Neural progenitor cell (in vitro differentiated cells): ENCODE measurements at regions not wholly inside any gene's neighbourhood (a gene's known extent, or its start where the extent isn't known, plus 50 kb on each side); places are given as distances from the start of the nearest gene placed in this dataset.
"Not testable (repeated sequence)": the region's sequence is repeated elsewhere in the genome, so short reads cannot be mapped to it uniquely, and the experiment has no call there.

Source experiments
- DNase-seq: peaks from one replicate; pipeline ENCODE4 v3.0.0-alpha.2; 2016; ENCODE audit warnings: low spot score
- H2AFZ ChIP-seq: fragments of 200-600 bp; sonication (generic); replicated peaks from 2 replicates; pipeline ENCODE4 v1.6.1; 2016; ENCODE audit warnings: antibody characterized with exemption
- H3F3A ChIP-seq: fragments of 200-600 bp; sonication (generic); 2 replicates; pipeline ENCODE4 v1.6.1; 2016; ENCODE audit warnings: antibody characterized with exemption, low read depth
- H3K27ac ChIP-seq: fragments of 200-600 bp; sonication (generic); 2 replicates; pipeline ENCODE4 v1.5.1; 2016; ENCODE audit warnings: mild to moderate bottlenecking
- H3K27me3 ChIP-seq: fragments of 200-600 bp; sonication (generic); 2 replicates; pipeline ENCODE4 v1.6.1; 2016; ENCODE audit warnings: mild to moderate bottlenecking, moderate library complexity
- H3K36me3 ChIP-seq: fragments of 200-600 bp; sonication (generic); 2 replicates; pipeline ENCODE4 v1.5.1; 2016
- H3K4me1 ChIP-seq: fragments of 200-600 bp; sonication (generic); 2 replicates; pipeline ENCODE4 v1.6.1; 2016; ENCODE audit warnings: mixed run types
- H3K4me2 ChIP-seq: fragments of 200-600 bp; sonication (generic); 2 replicates; pipeline ENCODE4 v1.6.1; 2016
- H3K4me3 ChIP-seq: fragments of 200-600 bp; sonication (generic); 2 replicates; pipeline ENCODE4 v1.5.1; 2016
- H3K79me2 ChIP-seq: fragments of 200-600 bp; sonication (generic); 2 replicates; pipeline ENCODE4 v1.6.1; 2016; ENCODE audit warnings: low read depth
- H3K9ac ChIP-seq: fragments of 200-600 bp; sonication (generic); 2 replicates; pipeline ENCODE4 v1.6.1; 2016
- H3K9me3 ChIP-seq: fragments of 200-600 bp; sonication (generic); 2 replicates; pipeline ENCODE4 v1.5.1; 2016; ENCODE audit warnings: low read depth
- H4K20me1 ChIP-seq: fragments of 200-600 bp; sonication (generic); 2 replicates; pipeline ENCODE4 v1.6.1; 2016; ENCODE audit warnings: low read depth
- H3K27ac Mint-ChIP-seq: 3 replicates; pipeline ENCODE4 v1.8.0; 2021; ENCODE audit warnings: mixed read lengths
- H3K27me3 Mint-ChIP-seq: 2 replicates; pipeline ENCODE4 v1.8.0; 2022; ENCODE audit warnings: low read depth, mild to moderate bottlenecking, inconsistent platforms, moderate library complexity, mixed read lengths; ENCODE audit not compliant: insufficient read depth
- H3K36me3 Mint-ChIP-seq: 3 replicates; pipeline ENCODE4 v1.8.0; 2021; ENCODE audit warnings: mixed read lengths
- H3K4me1 Mint-ChIP-seq: 3 replicates; pipeline ENCODE4 v1.8.0; 2021; ENCODE audit warnings: mixed read lengths
- H3K4me3 Mint-ChIP-seq: 3 replicates; pipeline ENCODE4 v1.8.0; 2021; ENCODE audit warnings: mild to moderate bottlenecking, moderate library complexity, mixed read lengths
- H3K9me3 Mint-ChIP-seq: 3 replicates; pipeline ENCODE4 v1.8.0; 2020; ENCODE audit warnings: mixed read lengths
- CTCF ChIP-seq: fragments of 200-600 bp; sonication (generic); IDR thresholded peaks from 2 replicates; pipeline ENCODE4 v1.5.1; 2017; ENCODE audit warnings: antibody characterized with exemption, mild to moderate bottlenecking
- EZH2 ChIP-seq: fragments of 200-600 bp; sonication (generic); IDR thresholded peaks from 2 replicates; pipeline ENCODE4 v1.6.1; 2017; ENCODE audit warnings: antibody characterized with exemption, mild to moderate bottlenecking, moderate library complexity
- EZH2phosphoT487 ChIP-seq: fragments of 200-600 bp; sonication (generic); IDR thresholded peaks from 2 replicates; pipeline ENCODE4 v1.6.1; 2017; ENCODE audit warnings: antibody characterized with exemption

DNA sequence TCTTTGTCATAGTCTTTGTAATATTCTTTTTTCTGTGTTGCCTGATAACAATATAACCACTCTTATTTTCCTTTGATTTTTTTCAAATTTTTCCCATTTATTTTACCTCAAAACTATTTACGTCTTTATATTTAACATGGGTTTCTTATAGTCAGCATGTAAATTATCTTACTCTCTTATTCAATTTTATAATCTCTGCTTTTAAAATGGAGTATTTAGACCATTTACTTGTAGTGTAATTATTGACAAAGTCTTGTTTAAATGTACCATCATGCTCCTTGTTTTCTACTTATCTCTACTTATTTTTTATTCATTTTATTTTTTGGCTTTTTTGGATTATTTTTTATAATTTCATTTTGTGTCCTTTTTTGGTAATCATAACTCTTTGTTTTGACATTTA, 476.5 kb upstream of the MAP3K7 start:
- Histone ChIP-seq H3K4me1 (no peaks in the 10 kb centered on the region), H4K20me1 (no peaks in the 10 kb centered on the region), H3K79me2 (no peaks in the 10 kb centered on the region), H3K27me3 (no peaks in the 10 kb centered on the region), H3K4me3 (no peak overlapping the region), H3K9me3 (peaks cover 4% of the 10 kb centered on the region), H3K36me3 (peaks cover 4% of the 10 kb centered on the region), H3K27ac (no peak overlapping the region), H3F3A (no peaks in the 10 kb centered on the region), H2AFZ (no peak overlapping the region), H3K9ac (no peak overlapping the region), H3K4me2 (no peak overlapping the region)
- DNase-seq, result no peak
- H3K36me3 Mint-ChIP-seq, result no peaks in the 10 kb centered on the region
- TF ChIP-seq EZH2phosphoT487 (no peak), CTCF (no peak), EZH2 (no peak)
- H3K4me1 Mint-ChIP-seq, result peaks cover 3% of the 10 kb centered on the region
- peaks cover 24% of the 10 kb centered on the region for H3K9me3 Mint-ChIP-seq
- H3K27me3 Mint-ChIP-seq, result peaks cover 4% of the 10 kb centered on the region
- no peak overlapping the region for H3K4me3 Mint-ChIP-seq
- no peak overlapping the region for H3K27ac Mint-ChIP-seq

GRCh38 chr6:91057689-91058088, 470.8 kb upstream of the MAP3K7 start:
- H3K27me3 Mint-ChIP-seq, result peaks cover under 1% of the 10 kb centered on the region
- Histone ChIP-seq H3K27ac (no peak overlapping the region), H3K4me1 (no peaks in the 10 kb centered on the region), H3K9me3 (peaks cover 8% of the 10 kb centered on the region), H3K27me3 (no peaks in the 10 kb centered on the region), H3K36me3 (no peaks in the 10 kb centered on the region), H3K4me2 (no peak overlapping the region), H2AFZ (no peak overlapping the region), H3K4me3 (no peak overlapping the region), H3F3A (no peaks in the 10 kb centered on the region), H3K9ac (no peak overlapping the region), H4K20me1 (no peaks in the 10 kb centered on the region), H3K79me2 (no peaks in the 10 kb centered on the region)
- no peak overlapping the region for H3K4me3 Mint-ChIP-seq
- H3K27ac Mint-ChIP-seq, result no peak overlapping the region
- H3K36me3 Mint-ChIP-seq, result peaks cover 1% of the 10 kb centered on the region
- TF ChIP-seq CTCF (no peak), EZH2 (no peak), EZH2phosphoT487 (no peak)
- H3K9me3 Mint-ChIP-seq, result peaks cover 35% of the 10 kb centered on the region
- no peak for DNase-seq
- H3K4me1 Mint-ChIP-seq, result no peaks in the 10 kb centered on the region

DNA sequence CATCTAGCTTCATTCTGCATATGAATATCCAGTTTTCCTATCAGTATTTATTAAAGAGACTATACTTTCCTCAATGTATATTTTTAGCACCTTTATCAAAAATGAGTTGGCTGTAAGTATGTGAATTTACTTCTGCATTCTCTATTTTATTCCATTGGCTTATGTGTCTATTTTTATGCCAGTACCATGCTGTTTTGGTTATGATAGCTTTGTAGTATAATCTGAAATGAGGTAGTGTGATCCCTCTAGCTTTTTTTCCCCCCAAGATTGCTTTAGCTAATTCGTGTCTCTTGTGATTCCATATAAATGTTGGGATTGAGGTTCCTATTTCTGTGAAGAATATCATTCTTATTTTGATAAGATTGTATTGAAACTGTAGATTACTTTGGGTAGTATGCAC, 469.1 kb upstream of the MAP3K7 start:
- no peak overlapping the region for H3K4me2 ChIP-seq
- Mint-ChIP-seq H3K4me1 (no peaks in the 10 kb centered on the region), H3K9me3 (peaks cover 28% of the 10 kb centered on the region), H3K27ac (no peak overlapping the region), H3K36me3 (peaks cover 1% of the 10 kb centered on the region), H3K27me3 (no peaks in the 10 kb centered on the region), H3K4me3 (no peak overlapping the region)
- peaks cover 8% of the 10 kb centered on the region for H3K9me3 ChIP-seq
- TF ChIP-seq CTCF (no peak), EZH2 (no peak), EZH2phosphoT487 (no peak)
- no peak overlapping the region for H3K27ac ChIP-seq
- no peak overlapping the region for H2AFZ ChIP-seq
- no peaks in the 10 kb centered on the region for H3K79me2 ChIP-seq
- H3K4me3 ChIP-seq, result no peak overlapping the region
- H3K36me3 ChIP-seq, result no peaks in the 10 kb centered on the region
- no peak overlapping the region for H3K9ac ChIP-seq
- DNase-seq, result no peak
- no peaks in the 10 kb centered on the region for H3K27me3 ChIP-seq
- no peaks in the 10 kb centered on the region for H3K4me1 ChIP-seq
- H4K20me1 ChIP-seq, result no peaks in the 10 kb centered on the region
- no peaks in the 10 kb centered on the region for H3F3A ChIP-seq

- H3F3A ChIP-seq, H3K4me2 ChIP-seq, H4K20me1 ChIP-seq, H3K36me3 ChIP-seq, H3K4me1 Mint-ChIP-seq, H3K36me3 Mint-ChIP-seq, H3K4me3 Mint-ChIP-seq, DNase-seq, H3K27me3 ChIP-seq, H3K27me3 Mint-ChIP-seq, H3K9ac ChIP-seq, H3K4me3 ChIP-seq, H3K9me3 ChIP-seq, H3K27ac Mint-ChIP-seq, H2AFZ ChIP-seq, H3K79me2 ChIP-seq, H3K27ac ChIP-seq, H3K4me1 ChIP-seq: not testable (repeated sequence)
- peaks cover 21% of the 10 kb centered on the region for H3K9me3 Mint-ChIP-seq
These were observed 465.9 kb upstream of the MAP3K7 start for GRCh38 chr6:91052473-91053450.
